Testis (tissue), 2 donors: ENCODE measurements at regions not wholly inside any gene's neighbourhood (a gene's known extent, or its start where the extent isn't known, plus 50 kb on each side); places are given as distances from the start of the nearest gene placed in this dataset.

ENCODE experiments used
- CTCF ChIP-seq, 3 experiments: fragments of 450-650 bp in 2 of 3; fragments of 200-600 bp in 1 of 3; sonication (generic) in 1 of 3; IDR thresholded peaks; one replicate each; pipeline ENCODE4 v1.5.1; 2016 to 2019; ENCODE audit warnings: antibody characterized with exemption in 3 of 3, mild to moderate bottlenecking in 2 of 3, moderate library complexity in 1 of 3
- POLR2A ChIP-seq: fragments of 450-650 bp; IDR thresholded peaks from one replicate; pipeline ENCODE4 v1.6.1; 2017; ENCODE audit warnings: antibody characterized with exemption, mild to moderate bottlenecking, moderate library complexity

GRCh38 chrX:75582511-75582910, 59.7 kb upstream of the ZDHHC15 start:
- TF ChIP-seq POLR2A: no peak
- TF ChIP-seq CTCF (IDR thresholded peaks at IDR 0.05): no peak
